ENCODE measurements at regions not wholly inside any gene's neighbourhood (a gene's known extent, or its start where the extent isn't known, plus 50 kb on each side); places are given as distances from the start of the nearest gene placed in this dataset.

DNA sequence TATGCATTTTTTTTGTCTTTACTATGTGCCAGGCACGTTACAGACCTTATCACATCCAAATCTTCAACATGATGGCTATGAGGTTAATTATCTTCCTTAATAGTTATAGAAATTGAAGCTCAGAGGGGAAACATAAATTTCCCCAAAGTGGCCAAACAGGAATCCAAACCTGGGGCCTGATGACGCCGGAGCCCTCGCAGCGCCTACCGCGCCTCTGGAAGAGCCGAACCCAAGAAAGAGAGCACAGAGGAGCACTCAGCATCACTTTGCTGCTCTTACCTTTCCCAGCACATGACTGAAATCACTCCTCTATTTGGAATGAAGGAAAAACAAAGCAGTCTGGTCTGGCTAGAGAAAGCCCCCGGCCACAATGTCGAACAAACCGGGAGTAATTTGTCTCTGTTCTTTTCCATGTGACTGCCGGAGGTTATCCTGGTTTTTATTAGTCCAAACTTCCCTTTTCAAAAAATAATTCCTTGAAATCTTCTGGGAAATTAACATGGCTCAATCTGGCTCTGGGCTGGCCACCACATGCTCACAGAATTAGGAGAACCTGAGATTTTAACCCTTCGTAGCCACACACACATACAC is 195.5 kb downstream of the ADSS2 start:
- H3K4me1 ChIP-seq, result no peaks in the 10 kb centered on the region
- no peak overlapping the region for H3K27ac ChIP-seq
- H3K9me3 ChIP-seq, result peaks cover 0 to 6% (median 0%) of the 10 kb centered on the region in 4 donors
- no peaks in the 10 kb centered on the region for H3K36me3 ChIP-seq
- intact Hi-C loops (cut with DNase I; ENCODE audit: low total_unique reads), result no loop called here
- TF ChIP-seq CTCF (IDR thresholded peaks at IDR 0.05), result no peak
- H3K4me3 ChIP-seq, result no peak overlapping the region
- H3K27me3 ChIP-seq, result peaks cover 0 to 4% (median 0%) of the 10 kb centered on the region in 3 donors
- DNase-seq, result no peak
- WGBS, 5 donors, result 63 to 68% (median 66%) methylated on average over 13 of the region's 13 CpGs

DNA sequence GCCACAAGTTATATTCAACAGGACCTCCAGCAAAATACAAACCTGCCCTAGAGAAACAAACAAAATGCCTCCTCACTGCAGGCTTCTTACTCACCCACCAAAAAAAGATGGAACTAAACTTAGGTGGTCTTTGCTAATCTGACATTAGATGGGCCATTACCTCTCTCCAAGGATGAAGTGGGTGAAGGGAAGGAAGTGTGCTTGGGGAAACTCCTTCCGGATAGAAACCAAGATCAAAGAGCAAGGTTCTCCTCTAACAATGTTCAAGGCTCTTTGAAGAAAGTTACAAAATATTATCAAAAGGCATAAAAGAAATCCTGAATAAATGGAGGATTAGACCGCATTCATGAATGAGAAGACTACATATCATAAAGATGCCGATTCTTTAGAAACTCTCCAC is 187.5 kb downstream of the ADSS2 start:
- intact Hi-C loops (cut with DNase I; ENCODE audit: low total_unique reads), result no loop called here
- no peaks in the 10 kb centered on the region for H3K4me1 ChIP-seq
- H3K4me3 ChIP-seq, result no peak overlapping the region
- WGBS, 5 donors, result 90 to 94% (median 92%) methylated on average over 3 of the region's 3 CpGs
- no peak for DNase-seq
- H3K27ac ChIP-seq, result no peak overlapping the region
- no peaks in the 10 kb centered on the region for H3K27me3 ChIP-seq
- H3K36me3 ChIP-seq, result no peaks in the 10 kb centered on the region
- no peaks in the 10 kb centered on the region for H3K9me3 ChIP-seq
- no peak for TF ChIP-seq POLR2AphosphoS5 (IDR thresholded peaks at IDR 0.05)
- TF ChIP-seq EP300 (IDR thresholded peaks at IDR 0.05), result no peak

DNA sequence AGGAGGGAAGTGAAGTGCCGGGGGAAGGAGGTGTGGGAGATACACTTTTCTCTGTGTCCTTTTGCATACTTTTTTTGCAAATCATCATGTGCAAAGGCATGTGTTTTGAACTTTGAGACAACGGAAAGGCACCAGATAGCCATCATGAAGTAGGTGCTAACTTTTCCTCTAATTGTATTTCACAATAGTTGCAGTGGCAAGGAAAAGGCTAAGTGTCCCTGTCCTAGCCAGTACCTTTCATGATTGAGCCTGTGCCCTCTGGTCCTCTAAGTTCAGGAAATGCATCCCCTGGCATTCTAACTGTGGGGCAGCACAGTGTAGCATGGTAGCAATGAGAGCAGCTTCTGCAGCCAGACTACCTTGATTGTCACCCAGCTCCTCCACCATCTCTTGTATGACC is 186.2 kb downstream of the ADSS2 start:
- WGBS, 5 donors, result 94 to 99% (median 94%) methylated on average over 2 of the region's 2 CpGs
- no peak overlapping the region for H3K4me3 ChIP-seq
- intact Hi-C loops (cut with DNase I; ENCODE audit: low total_unique reads), result no loop called here
- TF ChIP-seq POLR2AphosphoS5 (IDR thresholded peaks at IDR 0.05) (no peak), EP300 (IDR thresholded peaks at IDR 0.05) (no peak), CTCF (IDR thresholded peaks at IDR 0.05) (no peak), POLR2A (IDR thresholded peaks at IDR 0.05) (no peak)
- H3K4me1 ChIP-seq, result no peaks in the 10 kb centered on the region
- no peaks in the 10 kb centered on the region for H3K36me3 ChIP-seq
- H3K9me3 ChIP-seq, result peaks cover 0 to 4% (median 2%) of the 10 kb centered on the region in 4 donors
- H3K27me3 ChIP-seq, result no peaks in the 10 kb centered on the region
- H3K27ac ChIP-seq, result no peak overlapping the region
- DNase-seq, result no peak

- Histone ChIP-seq H3K36me3 (no peaks in the 10 kb centered on the region), H3K4me3 (no peak overlapping the region), H3K9me3 (peaks cover 0 to 9% (median 3%) of the 10 kb centered on the region in 4 donors), H3K27me3 (no peaks in the 10 kb centered on the region), H3K4me1 (peaks cover 0 to 19% (median 11%) of the 10 kb centered on the region in 4 donors), H3K27ac (no peak overlapping the region)
- 84 to 89% (median 86%) methylated on average over 15 of the region's 15 CpGs for WGBS, 5 donors
- TF ChIP-seq POLR2AphosphoS5 (IDR thresholded peaks at IDR 0.05) (no peak), POLR2A (IDR thresholded peaks at IDR 0.05) (no peak), EP300 (IDR thresholded peaks at IDR 0.05) (no peak), CTCF (IDR thresholded peaks at IDR 0.05) (no peak)
- intact Hi-C loops (cut with DNase I; ENCODE audit: low total_unique reads), result no loop called here
- no peak for DNase-seq
Observed at GRCh38 chr1:244269169-244269568, 182.5 kb downstream of the ADSS2 start.

- no peak overlapping the region for H3K4me3 ChIP-seq
- H3K27ac ChIP-seq, result no peak overlapping the region
- TF ChIP-seq CTCF (IDR thresholded peaks at IDR 0.05), result no peak
- no peak for TF ChIP-seq EP300 (IDR thresholded peaks at IDR 0.05)
- TF ChIP-seq POLR2AphosphoS5 (IDR thresholded peaks at IDR 0.05), result no peak
- TF ChIP-seq POLR2A (IDR thresholded peaks at IDR 0.05), result no peak
- H3K9me3 ChIP-seq, result peaks cover 0 to 9% (median 3%) of the 10 kb centered on the region in 4 donors
- no peaks in the 10 kb centered on the region for H3K36me3 ChIP-seq
- no peaks in the 10 kb centered on the region for H3K27me3 ChIP-seq
- H3K4me1 ChIP-seq, result peaks cover 0 to 24% (median 13%) of the 10 kb centered on the region in 4 donors
- intact Hi-C loops (cut with DNase I; ENCODE audit: low total_unique reads), result loop anchor here (5.0 kb wide), 1 partner anchor 924 kb away; no protein-coding TSS in a partner anchor
- WGBS, 5 donors, result 96 to 98% (median 97%) methylated on average over 3 of the region's 3 CpGs
- no peak for DNase-seq
Observed at GRCh38 chr1:244271004-244271403, 180.7 kb downstream of the ADSS2 start.

All from stomach (tissue), 8 donors.